ENCODE measurements at regions not wholly inside any gene's neighbourhood (a gene's known extent, or its start where the extent isn't known, plus 50 kb on each side); places are given as distances from the start of the nearest gene placed in this dataset.
"Not testable (repeated sequence)": the region's sequence is repeated elsewhere in the genome, so short reads cannot be mapped to it uniquely, and the experiment has no call there.

GRCh38 chr6:121876721-121877120, 441.3 kb downstream of the GJA1 start:
- no peak for DNase-seq

- DNase-seq, result no peak
These were observed 443.7 kb downstream of the GJA1 start for GRCh38 chr6:121879149-121879548.

- no peak for DNase-seq
These were observed 445.4 kb downstream of the GJA1 start for GRCh38 chr6:121880831-121881230.

GRCh38 chr6:121881974-121882667, 446.7 kb downstream of the GJA1 start:
- no peak for DNase-seq

GRCh38 chr6:121884091-121884490, 448.6 kb downstream of the GJA1 start:
- DNase-seq, result no peak

- no peak for DNase-seq
These were observed 449.2 kb downstream of the GJA1 start for GRCh38 chr6:121884620-121885019.

GRCh38 chr6:121885399-121886152, 450.1 kb downstream of the GJA1 start:
- peak; percentile 30 to 45 for DNase-seq

- peak in 1 of 2 donors; percentile 13 for DNase-seq
These were observed 450.9 kb downstream of the GJA1 start for GRCh38 chr6:121886223-121886830.

GRCh38 chr6:121887724-121888123, 452.3 kb downstream of the GJA1 start:
- DNase-seq, result no peak

GRCh38 chr6:121890307-121890910, 455.0 kb downstream of the GJA1 start:
- DNase-seq, result no peak

GRCh38 chr6:121895731-121896130, 460.3 kb downstream of the GJA1 start:
- not testable (repeated sequence) for DNase-seq

GRCh38 chr6:121896363-121896762, 460.9 kb downstream of the GJA1 start:
- DNase-seq, result no peak

- DNase-seq, result no peak
These were observed 461.3 kb downstream of the GJA1 start for GRCh38 chr6:121896771-121897170.

GRCh38 chr6:121897337-121897760, 461.9 kb downstream of the GJA1 start:
- no peak for DNase-seq

- no peak for DNase-seq
These were observed 466.0 kb downstream of the GJA1 start for GRCh38 chr6:121901432-121901831.

GRCh38 chr6:121904559-121904958, 469.1 kb downstream of the GJA1 start:
- no peak for DNase-seq

GRCh38 chr6:121912905-121913304, 477.5 kb downstream of the GJA1 start:
- no peak for DNase-seq

GRCh38 chr6:121917263-121917829, 481.9 kb downstream of the GJA1 start:
- DNase-seq, result no peak

- no peak for DNase-seq
These were observed 481.5 kb upstream of the HSF2 start for GRCh38 chr6:121917834-121918559.

GRCh38 chr6:121920616-121921015, 478.8 kb upstream of the HSF2 start:
- DNase-seq, result no peak

- DNase-seq, result no peak
These were observed 474.4 kb upstream of the HSF2 start for GRCh38 chr6:121925024-121925423.

All from right lung (tissue), 2 donors.